ENCODE measurements at regions not wholly inside any gene's neighbourhood (a gene's known extent, or its start where the extent isn't known, plus 50 kb on each side); places are given as distances from the start of the nearest gene placed in this dataset.

GRCh38 chr21:23698619-23699018, 1908.7 kb downstream of the MRPL39 start:
- TF ChIP-seq POLR2AphosphoS5 (IDR thresholded peaks at IDR 0.05) (no peak), CTCF (IDR thresholded peaks at IDR 0.05) (no peak)
